Naive B cell (primary cell): ENCODE measurements at regions not wholly inside any gene's neighbourhood (a gene's known extent, or its start where the extent isn't known, plus 50 kb on each side); places are given as distances from the start of the nearest gene placed in this dataset.

Experiments used
- ATAC-seq, 2 donors: fragments of 150-1000 bp; cut with Tn5 transposase; 2 replicates each; pipeline ENCODE4 v1.10.0; 2021; ENCODE audit warnings: low read depth in 2 of 2, mild to moderate bottlenecking in 2 of 2, moderate library complexity in 2 of 2
- DNase-seq: peaks from one replicate; pipeline ENCODE4 v3.0.0; 2022
- H3K27ac Mint-ChIP-seq, 6 donors: one replicate each; pipeline ENCODE4 v1.8.0; 2020 to 2022; ENCODE audit warnings: mild to moderate bottlenecking in 6 of 6, mixed read lengths in 6 of 6, moderate library complexity in 5 of 6, inconsistent platforms in 2 of 6
- H3K27me3 Mint-ChIP-seq, 3 donors: one replicate each; pipeline ENCODE4 v1.8.0; 2021 to 2022; ENCODE audit warnings: mixed read lengths in 3 of 3, mild to moderate bottlenecking in 1 of 3
- H3K36me3 Mint-ChIP-seq, 2 donors: one replicate each; pipeline ENCODE4 v1.8.0; 2020 to 2022; ENCODE audit warnings: mixed read lengths in 2 of 2, inconsistent platforms in 1 of 2, mild to moderate bottlenecking in 1 of 2
- H3K4me1 Mint-ChIP-seq, 3 donors: one replicate each; pipeline ENCODE4 v1.8.0; 2020 to 2022; ENCODE audit warnings: mixed read lengths in 3 of 3, inconsistent platforms in 1 of 3, mild to moderate bottlenecking in 1 of 3, moderate library complexity in 1 of 3
- H3K4me3 Mint-ChIP-seq, 8 donors: one replicate each; pipeline ENCODE4 v1.8.0; 2020 to 2022; ENCODE audit warnings: mild to moderate bottlenecking in 8 of 8, mixed read lengths in 8 of 8, moderate library complexity in 8 of 8, inconsistent platforms in 2 of 8
- H3K9me3 Mint-ChIP-seq, 7 donors: one replicate each; pipeline ENCODE4 v1.8.0; 2020 to 2022; ENCODE audit warnings: mixed read lengths in 7 of 7, mild to moderate bottlenecking in 5 of 7, inconsistent platforms in 2 of 7, moderate library complexity in 1 of 7

GRCh38 chr13:78372581-78372980 is 230.8 kb downstream of the POU4F1 start:
- no peak overlapping the region for H3K4me3 Mint-ChIP-seq
- DNase-seq = no peak
- H3K27ac Mint-ChIP-seq = no peak overlapping the region
- H3K36me3 Mint-ChIP-seq = no peaks in the 10 kb centered on the region
- peaks cover 0 to 10% (median 0%) of the 10 kb centered on the region in 7 donors for H3K9me3 Mint-ChIP-seq
- H3K4me1 Mint-ChIP-seq = no peaks in the 10 kb centered on the region
- no peak for ATAC-seq
- no peaks in the 10 kb centered on the region for H3K27me3 Mint-ChIP-seq

DNA sequence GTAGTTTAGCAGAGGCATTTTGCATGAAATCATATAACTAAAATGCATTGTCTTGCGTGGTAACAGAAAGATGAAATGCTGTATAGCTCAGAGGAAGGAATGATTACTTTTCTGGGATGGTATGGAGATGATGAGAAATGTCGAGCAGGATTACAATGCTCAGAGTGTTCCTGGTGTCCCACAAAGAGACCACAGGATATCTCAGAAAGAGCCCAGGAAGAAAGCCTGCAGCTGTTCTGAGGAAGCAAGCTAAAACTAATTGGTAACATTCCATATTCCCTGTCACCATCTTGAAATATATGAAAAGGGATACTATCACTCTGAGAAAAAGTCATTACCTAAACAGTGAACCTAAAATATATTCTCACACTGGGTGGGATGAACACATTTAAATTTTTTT is 233.1 kb downstream of the POU4F1 start:
- no peak for ATAC-seq

DNA sequence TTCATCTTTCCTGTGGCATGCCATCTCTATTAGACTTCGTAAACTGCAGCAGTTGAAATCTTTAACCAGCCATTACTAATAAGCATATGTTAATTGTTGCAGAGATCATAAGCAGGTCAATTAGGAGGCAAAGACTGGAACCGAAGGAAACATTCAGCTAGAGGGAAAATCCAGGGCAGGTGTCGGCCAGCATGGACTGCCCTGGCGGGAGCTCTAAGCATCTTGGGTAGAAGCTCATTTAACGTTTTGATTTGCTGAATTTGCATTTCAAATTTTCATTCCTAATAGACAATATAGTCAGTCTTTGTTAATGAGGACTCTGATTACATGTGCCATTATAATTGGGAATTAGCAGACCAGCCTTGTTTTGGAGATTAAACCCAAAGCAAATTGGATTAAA is 238.6 kb downstream of the POU4F1 start:
- H3K9me3 Mint-ChIP-seq = peaks cover 0 to 8% (median 2%) of the 10 kb centered on the region in 7 donors
- H3K27me3 Mint-ChIP-seq = no peaks in the 10 kb centered on the region
- no peaks in the 10 kb centered on the region for H3K36me3 Mint-ChIP-seq
- ATAC-seq (no peak), DNase-seq (no peak)
- H3K4me1 Mint-ChIP-seq = no peaks in the 10 kb centered on the region
- H3K27ac Mint-ChIP-seq = no peak overlapping the region
- H3K4me3 Mint-ChIP-seq = no peak overlapping the region

More for the DNA sequence above, 233.1 kb downstream of the POU4F1 start:
- Mint-ChIP-seq H3K4me3 (no peak overlapping the region), H3K9me3 (peaks cover 0 to 10% (median 0%) of the 10 kb centered on the region in 7 donors), H3K4me1 (no peaks in the 10 kb centered on the region), H3K27ac (no peak overlapping the region), H3K36me3 (no peaks in the 10 kb centered on the region), H3K27me3 (no peaks in the 10 kb centered on the region)
- DNase-seq = no peak

GRCh38 chr13:78341032-78341431 is 262.3 kb downstream of the POU4F1 start:
- H3K36me3 Mint-ChIP-seq = no peaks in the 10 kb centered on the region
- H3K27me3 Mint-ChIP-seq = peaks cover 0 to 5% (median 0%) of the 10 kb centered on the region in 3 donors
- no peaks in the 10 kb centered on the region for H3K4me1 Mint-ChIP-seq
- H3K27ac Mint-ChIP-seq = no peak overlapping the region
- no peak overlapping the region for H3K4me3 Mint-ChIP-seq
- no peak for ATAC-seq
- peaks cover 0 to 3% (median 0%) of the 10 kb centered on the region in 7 donors for H3K9me3 Mint-ChIP-seq
- no peak for DNase-seq

DNA sequence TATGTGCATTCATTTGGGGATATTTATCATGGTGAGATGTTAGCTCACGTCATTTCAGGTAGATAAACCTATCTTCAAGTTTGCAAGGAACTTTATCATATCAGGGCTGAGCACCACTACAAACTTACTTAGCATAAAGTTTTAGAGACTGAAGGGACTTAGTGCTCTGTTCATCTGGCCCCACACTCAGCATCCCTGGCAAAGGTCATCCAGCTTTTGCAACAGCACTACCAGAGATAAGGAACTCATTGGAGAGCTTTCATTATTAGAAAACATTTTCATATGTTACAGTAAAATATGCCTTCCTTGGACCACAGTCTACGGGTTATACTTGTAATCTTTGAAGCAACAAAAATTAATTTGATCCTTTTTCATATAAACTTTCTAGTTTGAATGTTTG is 263.4 kb downstream of the POU4F1 start:
- Mint-ChIP-seq H3K27ac (no peak overlapping the region), H3K9me3 (peaks cover 0 to 7% (median 0%) of the 10 kb centered on the region in 7 donors), H3K27me3 (peaks cover 0 to 5% (median 0%) of the 10 kb centered on the region in 3 donors), H3K4me1 (no peaks in the 10 kb centered on the region), H3K4me3 (no peak overlapping the region), H3K36me3 (no peaks in the 10 kb centered on the region)
- no peak for DNase-seq
- no peak for ATAC-seq

DNA sequence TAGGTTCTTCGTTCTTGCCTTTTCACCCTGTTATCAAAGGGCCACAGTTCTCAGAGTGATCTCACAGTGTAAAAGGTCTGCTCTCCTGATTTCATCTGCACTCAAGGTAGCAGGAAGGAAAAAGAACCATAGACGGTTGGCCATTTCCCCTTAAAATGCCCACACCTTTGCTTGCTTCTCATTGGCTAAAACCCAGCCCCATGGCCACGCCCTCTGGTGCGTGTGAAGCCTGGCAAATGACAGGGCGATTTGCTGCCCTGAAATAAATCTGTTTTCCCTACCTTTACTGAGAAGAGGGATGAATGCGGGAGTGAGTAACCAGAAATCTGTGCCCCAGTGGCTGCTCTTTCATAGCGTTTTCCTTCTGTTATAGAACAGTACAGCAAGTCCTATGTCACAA is 269.3 kb downstream of the POU4F1 start:
- H3K36me3 Mint-ChIP-seq = no peaks in the 10 kb centered on the region
- H3K9me3 Mint-ChIP-seq = peaks cover 0 to 5% (median 1%) of the 10 kb centered on the region in 7 donors
- H3K27ac Mint-ChIP-seq = no peak overlapping the region
- no peaks in the 10 kb centered on the region for H3K27me3 Mint-ChIP-seq
- DNase-seq = no peak
- ATAC-seq = no peak
- H3K4me1 Mint-ChIP-seq = no peaks in the 10 kb centered on the region
- H3K4me3 Mint-ChIP-seq = no peak overlapping the region

DNA sequence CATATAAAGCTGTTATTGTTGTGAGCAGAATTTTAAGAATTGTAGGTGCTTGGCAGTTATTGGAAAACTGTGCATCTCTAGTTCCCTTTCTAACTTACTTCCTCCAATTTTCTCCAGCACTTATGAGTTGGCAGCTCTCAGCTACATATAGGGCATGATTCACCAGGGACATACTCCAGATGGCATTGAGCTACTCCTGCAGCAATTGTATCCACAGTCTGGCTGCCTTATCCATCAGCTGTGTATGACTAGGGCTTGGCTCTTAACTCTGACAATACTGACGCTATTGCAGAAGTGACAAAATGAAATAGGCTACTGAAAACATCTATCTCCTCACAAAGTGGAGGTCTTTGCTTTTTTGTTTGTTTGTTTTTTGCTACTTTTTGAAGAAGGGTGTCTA is 276.7 kb downstream of the POU4F1 start:
- DNase-seq (no peak), ATAC-seq (no peak)
- H3K36me3 Mint-ChIP-seq = no peaks in the 10 kb centered on the region
- H3K27ac Mint-ChIP-seq = no peak overlapping the region
- H3K4me1 Mint-ChIP-seq = no peaks in the 10 kb centered on the region
- H3K27me3 Mint-ChIP-seq = peaks cover 0 to 6% (median 0%) of the 10 kb centered on the region in 3 donors
- peaks cover 0 to 4% (median 0%) of the 10 kb centered on the region in 7 donors for H3K9me3 Mint-ChIP-seq
- no peak overlapping the region for H3K4me3 Mint-ChIP-seq

- ATAC-seq (no peak), DNase-seq (no peak)
- Mint-ChIP-seq H3K4me3 (no peak overlapping the region), H3K9me3 (peaks cover 0 to 4% (median 0%) of the 10 kb centered on the region in 7 donors), H3K27me3 (peaks cover 0 to 6% (median 2%) of the 10 kb centered on the region in 3 donors), H3K4me1 (no peaks in the 10 kb centered on the region), H3K27ac (no peak overlapping the region), H3K36me3 (no peaks in the 10 kb centered on the region)
These were observed 277.8 kb downstream of the POU4F1 start for GRCh38 chr13:78325585-78325984.

DNA sequence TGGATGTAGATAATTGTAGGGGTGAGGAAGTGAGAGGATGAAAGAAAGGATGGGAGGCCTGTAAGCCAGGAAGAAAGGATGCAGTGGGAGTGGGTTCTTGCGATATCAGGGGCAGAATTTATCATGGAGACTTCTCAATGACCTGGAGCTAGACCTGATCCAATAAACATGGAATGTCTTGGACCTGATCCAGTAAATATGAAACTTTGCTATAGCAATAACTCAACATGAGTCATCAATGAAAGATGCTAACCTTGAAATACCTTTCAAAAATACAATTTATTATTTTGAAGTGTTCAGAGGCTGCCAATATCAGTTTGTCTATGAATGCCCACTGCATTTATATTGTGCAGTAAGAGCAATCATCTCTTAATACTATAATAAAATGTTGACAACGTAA is 279.5 kb downstream of the POU4F1 start:
- no peaks in the 10 kb centered on the region for H3K4me1 Mint-ChIP-seq
- H3K4me3 Mint-ChIP-seq = no peak overlapping the region
- peaks cover 0 to 1% (median 0%) of the 10 kb centered on the region in 7 donors for H3K9me3 Mint-ChIP-seq
- H3K36me3 Mint-ChIP-seq = no peaks in the 10 kb centered on the region
- peaks cover 0 to 11% (median 6%) of the 10 kb centered on the region in 3 donors for H3K27me3 Mint-ChIP-seq
- ATAC-seq (no peak), DNase-seq (no peak)
- H3K27ac Mint-ChIP-seq = no peak overlapping the region

DNA sequence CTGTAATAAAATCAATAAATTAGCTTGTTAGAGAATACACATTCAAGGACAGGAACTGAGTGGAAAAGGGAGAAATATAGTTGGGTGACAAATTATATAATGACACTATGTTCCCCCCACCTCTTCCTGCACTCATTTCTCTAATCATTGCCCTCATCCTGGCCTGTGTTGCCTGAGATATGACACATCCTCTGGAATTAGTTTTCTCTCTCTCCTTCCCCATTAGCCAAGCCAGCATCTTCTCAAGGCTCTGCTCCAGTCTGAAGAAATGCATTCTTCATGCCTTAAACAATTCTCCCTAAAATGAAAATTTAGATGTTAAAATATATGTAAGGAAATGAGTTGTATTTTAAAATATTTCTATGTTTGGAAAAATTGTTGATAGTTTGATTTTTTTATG is 280.3 kb downstream of the POU4F1 start:
- DNase-seq (no peak), ATAC-seq (no peak)
- Mint-ChIP-seq H3K36me3 (no peaks in the 10 kb centered on the region), H3K27me3 (peaks cover 0 to 11% (median 6%) of the 10 kb centered on the region in 3 donors), H3K27ac (no peak overlapping the region), H3K4me3 (no peak overlapping the region), H3K4me1 (no peaks in the 10 kb centered on the region), H3K9me3 (no peaks in the 10 kb centered on the region)

GRCh38 chr13:78319101-78319627 is 284.2 kb downstream of the POU4F1 start:
- Mint-ChIP-seq H3K36me3 (no peaks in the 10 kb centered on the region), H3K9me3 (no peaks in the 10 kb centered on the region), H3K4me3 (no peak overlapping the region), H3K27me3 (peaks cover 0 to 11% (median 6%) of the 10 kb centered on the region in 3 donors), H3K27ac (no peak overlapping the region), H3K4me1 (no peaks in the 10 kb centered on the region)
- no peak for DNase-seq
- no peak for ATAC-seq

DNA sequence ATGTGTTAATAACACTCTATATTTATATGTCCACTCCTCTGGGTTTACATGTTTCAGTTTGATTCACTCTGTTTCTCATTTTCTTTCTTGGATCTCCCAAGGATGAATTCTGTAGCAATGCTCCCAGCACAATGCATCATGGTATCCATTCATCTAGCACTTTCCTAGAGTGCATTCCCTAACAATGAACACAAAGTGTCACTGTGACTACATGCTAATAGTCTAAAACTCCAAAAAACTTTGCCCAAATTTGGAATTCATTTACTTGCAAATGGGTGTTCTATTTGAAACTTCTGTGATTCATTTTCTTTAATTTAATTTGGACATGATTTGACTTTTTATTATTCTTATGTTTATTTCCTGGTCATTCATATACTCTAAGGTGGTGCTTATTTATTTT is 286.3 kb downstream of the POU4F1 start:
- DNase-seq = no peak
- Mint-ChIP-seq H3K4me3 (no peak overlapping the region), H3K36me3 (no peaks in the 10 kb centered on the region), H3K27me3 (peaks cover 0 to 11% (median 2%) of the 10 kb centered on the region in 3 donors), H3K9me3 (no peaks in the 10 kb centered on the region), H3K4me1 (no peaks in the 10 kb centered on the region), H3K27ac (no peak overlapping the region)
- no peak for ATAC-seq

- no peak for ATAC-seq
- Mint-ChIP-seq H3K36me3 (no peaks in the 10 kb centered on the region), H3K27ac (peak overlapping the region in 1 of 6 donors; percentile 40), H3K4me1 (no peaks in the 10 kb centered on the region), H3K27me3 (peaks cover 0 to 6% (median 5%) of the 10 kb centered on the region in 3 donors), H3K4me3 (peak overlapping the region in 1 of 8 donors; percentile 30), H3K9me3 (no peaks in the 10 kb centered on the region)
- DNase-seq = no peak
These were observed 293.7 kb downstream of the POU4F1 start for GRCh38 chr13:78309497-78310180.

- DNase-seq (no peak), ATAC-seq (no peak)
- no peak overlapping the region for H3K27ac Mint-ChIP-seq
- peaks cover 0 to 8% (median 5%) of the 10 kb centered on the region in 3 donors for H3K27me3 Mint-ChIP-seq
- no peaks in the 10 kb centered on the region for H3K36me3 Mint-ChIP-seq
- no peaks in the 10 kb centered on the region for H3K4me1 Mint-ChIP-seq
- no peak overlapping the region for H3K4me3 Mint-ChIP-seq
- no peaks in the 10 kb centered on the region for H3K9me3 Mint-ChIP-seq
These were observed 296.7 kb downstream of the POU4F1 start for GRCh38 chr13:78306519-78307206.
